Activated B cell treated with CpG ODN at 0.5 μM for 24 hours (primary cell): ENCODE measurements at regions not wholly inside any gene's neighbourhood (a gene's known extent, or its start where the extent isn't known, plus 50 kb on each side); places are given as distances from the start of the nearest gene placed in this dataset.

Experiments used
- ATAC-seq: fragments of 200-7000 bp; cut with Tn5 transposase; one replicate; pipeline ENCODE4 v1.10.0; 2021; ENCODE audit warnings: low read depth, mild to moderate bottlenecking, moderate library complexity
- CTCF ChIA-PET: fragments of 350-600 bp; sonication (Branson Sonifier 250); formaldehyde crosslinking; loops from one replicate; lab custom pipeline; 2021; ENCODE audit warnings: antibody characterized with exemption; lab: Charles Lee
- POLR2A ChIA-PET: fragments of 350-600 bp; sonication (Branson Sonifier 250); formaldehyde crosslinking; loops from one replicate; lab custom pipeline; 2021; ENCODE audit warnings: antibody characterized with exemption; lab: Charles Lee
- DNase-seq: peaks from one replicate; pipeline ENCODE4 v3.0.0; 2022
- H3K27ac Mint-ChIP-seq: one replicate; pipeline ENCODE4 v1.8.0; 2020; ENCODE audit warnings: mixed read lengths
- H3K27me3 Mint-ChIP-seq: one replicate; pipeline ENCODE4 v1.8.0; 2021; ENCODE audit warnings: mixed read lengths
- H3K36me3 Mint-ChIP-seq: one replicate; pipeline ENCODE4 v1.8.0; 2021; ENCODE audit warnings: low read depth, mixed read lengths
- H3K4me1 Mint-ChIP-seq: one replicate; pipeline ENCODE4 v1.8.0; 2021; ENCODE audit warnings: mixed read lengths
- H3K4me3 Mint-ChIP-seq: one replicate; pipeline ENCODE4 v1.8.0; 2020; ENCODE audit warnings: mild to moderate bottlenecking, mixed read lengths
- H3K9me3 Mint-ChIP-seq: one replicate; pipeline ENCODE4 v1.8.0; 2020; ENCODE audit warnings: mixed read lengths
- intact Hi-C: fragments of 100-400 bp; cut with micrococcal nuclease; formaldehyde crosslinking; loops from one replicate; pipeline ENCODE4 v1.15.1; 2024
- TF ChIP-seq, protein P1 (sequence below): fragments of 200-600 bp; IDR thresholded peaks from one replicate; pipeline ENCODE4 v1.8.0; 2022; ENCODE audit warnings: antibody characterized with exemption, mild to moderate bottlenecking

DNA sequence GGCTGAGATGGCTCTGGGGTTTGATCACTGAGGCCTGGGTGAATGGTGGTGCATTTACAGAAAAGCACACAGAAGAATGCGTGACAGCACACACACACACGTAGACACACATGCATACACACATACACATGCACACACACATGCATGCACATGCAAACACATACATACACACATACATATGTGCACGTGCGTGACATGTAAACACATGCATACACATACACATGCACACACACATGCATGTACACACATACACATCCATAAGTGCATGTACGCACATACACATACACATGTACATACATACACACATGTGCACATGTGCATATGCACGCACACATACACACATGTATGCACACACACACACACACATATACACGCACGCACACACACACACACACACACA is 108.4 kb downstream of the AIPL1 start:
- POLR2A ChIA-PET: no interaction called here
- ATAC-seq (no peak), DNase-seq (no peak)
- H3K27me3 Mint-ChIP-seq: peaks cover 15% of the 10 kb centered on the region
- TF ChIP-seq, protein P1, sequence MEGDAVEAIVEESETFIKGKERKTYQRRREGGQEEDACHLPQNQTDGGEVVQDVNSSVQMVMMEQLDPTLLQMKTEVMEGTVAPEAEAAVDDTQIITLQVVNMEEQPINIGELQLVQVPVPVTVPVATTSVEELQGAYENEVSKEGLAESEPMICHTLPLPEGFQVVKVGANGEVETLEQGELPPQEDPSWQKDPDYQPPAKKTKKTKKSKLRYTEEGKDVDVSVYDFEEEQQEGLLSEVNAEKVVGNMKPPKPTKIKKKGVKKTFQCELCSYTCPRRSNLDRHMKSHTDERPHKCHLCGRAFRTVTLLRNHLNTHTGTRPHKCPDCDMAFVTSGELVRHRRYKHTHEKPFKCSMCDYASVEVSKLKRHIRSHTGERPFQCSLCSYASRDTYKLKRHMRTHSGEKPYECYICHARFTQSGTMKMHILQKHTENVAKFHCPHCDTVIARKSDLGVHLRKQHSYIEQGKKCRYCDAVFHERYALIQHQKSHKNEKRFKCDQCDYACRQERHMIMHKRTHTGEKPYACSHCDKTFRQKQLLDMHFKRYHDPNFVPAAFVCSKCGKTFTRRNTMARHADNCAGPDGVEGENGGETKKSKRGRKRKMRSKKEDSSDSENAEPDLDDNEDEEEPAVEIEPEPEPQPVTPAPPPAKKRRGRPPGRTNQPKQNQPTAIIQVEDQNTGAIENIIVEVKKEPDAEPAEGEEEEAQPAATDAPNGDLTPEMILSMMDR: no peak
- CTCF ChIA-PET: no interaction called here
- no peaks in the 10 kb centered on the region for H3K4me1 Mint-ChIP-seq
- H3K9me3 Mint-ChIP-seq: peaks cover 3% of the 10 kb centered on the region
- H3K36me3 Mint-ChIP-seq: no peaks in the 10 kb centered on the region
- H3K4me3 Mint-ChIP-seq: no peak overlapping the region
- intact Hi-C loops: no loop called here
- H3K27ac Mint-ChIP-seq: no peak overlapping the region

GRCh38 chr17:6325741-6326140 is 109.2 kb downstream of the AIPL1 start:
- POLR2A ChIA-PET: no interaction called here
- Mint-ChIP-seq H3K36me3 (no peaks in the 10 kb centered on the region), H3K27ac (no peak overlapping the region), H3K27me3 (peaks cover 16% of the 10 kb centered on the region), H3K9me3 (peaks cover 3% of the 10 kb centered on the region), H3K4me1 (no peaks in the 10 kb centered on the region), H3K4me3 (no peak overlapping the region)
- intact Hi-C loops: no loop called here
- CTCF ChIA-PET: no interaction called here
- ATAC-seq (no peak), DNase-seq (no peak)
- TF ChIP-seq, protein P1: no peak

GRCh38 chr17:6325051-6325450 is 109.9 kb downstream of the AIPL1 start:
- intact Hi-C loops: no loop called here
- H3K4me1 Mint-ChIP-seq: no peaks in the 10 kb centered on the region
- ATAC-seq (no peak), DNase-seq (no peak)
- TF ChIP-seq, protein P1: no peak
- CTCF ChIA-PET: no interaction called here
- H3K27me3 Mint-ChIP-seq: peaks cover 12% of the 10 kb centered on the region
- no peaks in the 10 kb centered on the region for H3K36me3 Mint-ChIP-seq
- H3K4me3 Mint-ChIP-seq: no peak overlapping the region
- peaks cover 3% of the 10 kb centered on the region for H3K9me3 Mint-ChIP-seq
- H3K27ac Mint-ChIP-seq: no peak overlapping the region
- POLR2A ChIA-PET: no interaction called here

DNA sequence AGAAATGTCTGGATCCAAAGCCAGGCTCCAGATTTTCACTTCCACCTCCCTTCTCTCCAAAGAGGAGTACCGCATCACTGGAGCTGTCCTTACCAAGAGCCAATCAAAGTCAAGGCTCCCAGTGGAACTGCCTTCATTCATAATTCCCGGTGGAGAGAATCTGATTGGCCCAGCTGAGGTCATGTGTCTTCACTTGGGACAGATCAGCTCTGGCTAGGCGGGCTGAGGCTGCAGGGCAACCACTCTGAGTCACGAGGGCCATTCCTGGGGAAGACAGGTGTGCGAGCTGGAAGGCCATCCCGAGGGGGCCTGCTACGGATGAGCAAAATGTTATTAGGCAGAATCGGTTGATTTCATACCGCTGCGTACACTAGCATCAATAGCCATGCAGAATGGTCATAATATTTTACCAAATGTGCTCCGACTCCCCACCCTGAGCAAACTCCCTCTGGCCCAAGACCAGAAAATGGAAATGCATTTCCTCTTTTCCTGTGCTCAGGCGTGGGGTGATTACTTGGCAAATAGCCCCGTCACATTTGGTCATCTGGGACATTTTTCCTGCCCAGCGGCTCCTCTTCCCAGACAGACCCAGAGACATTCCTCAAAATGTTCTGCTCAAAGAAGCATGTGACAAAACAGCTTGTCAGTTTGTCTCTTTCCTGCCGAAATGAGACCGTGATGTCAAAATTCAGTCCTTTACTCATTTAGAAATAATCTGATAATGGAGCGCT is 111.1 kb downstream of the AIPL1 start:
- DNase-seq (no peak), ATAC-seq (no peak)
- ChIA-PET CTCF (no interaction called here), POLR2A (no interaction called here)
- H3K4me1 Mint-ChIP-seq: no peaks in the 10 kb centered on the region
- intact Hi-C loops: no loop called here
- H3K4me3 Mint-ChIP-seq: no peak overlapping the region
- H3K9me3 Mint-ChIP-seq: no peaks in the 10 kb centered on the region
- TF ChIP-seq, protein P1: no peak
- no peak overlapping the region for H3K27ac Mint-ChIP-seq
- H3K27me3 Mint-ChIP-seq: peaks cover 9% of the 10 kb centered on the region
- H3K36me3 Mint-ChIP-seq: no peaks in the 10 kb centered on the region

DNA sequence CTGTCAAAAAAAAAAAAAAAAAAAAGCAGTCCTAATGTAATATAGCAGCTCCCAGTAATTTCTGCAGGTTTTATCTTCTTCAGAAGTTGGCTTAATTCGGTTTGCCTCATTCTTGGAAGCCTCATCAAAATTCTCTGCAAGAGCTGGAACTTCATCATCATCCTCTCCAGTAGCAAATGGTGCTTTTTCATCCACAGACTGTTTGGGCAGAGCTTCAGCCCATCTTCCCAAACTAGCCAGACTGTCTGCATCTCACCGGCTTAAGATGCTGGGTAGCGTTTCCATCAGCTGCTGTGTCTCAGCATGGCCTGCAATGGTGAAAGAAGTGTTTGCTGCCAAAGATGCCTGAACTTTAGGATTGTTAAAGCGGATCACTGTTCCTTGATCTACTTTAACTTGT is 112.6 kb downstream of the AIPL1 start:
- H3K36me3 Mint-ChIP-seq: no peaks in the 10 kb centered on the region
- no peaks in the 10 kb centered on the region for H3K9me3 Mint-ChIP-seq
- peaks cover 8% of the 10 kb centered on the region for H3K27me3 Mint-ChIP-seq
- no peak for ATAC-seq
- H3K4me3 Mint-ChIP-seq: no peak overlapping the region
- no peak overlapping the region for H3K27ac Mint-ChIP-seq
- TF ChIP-seq, protein P1: no peak
- DNase-seq: no peak
- H3K4me1 Mint-ChIP-seq: no peaks in the 10 kb centered on the region
- intact Hi-C loops: no loop called here
- ChIA-PET CTCF (no interaction called here), POLR2A (no interaction called here)
